H1 (cell line): ENCODE measurements at regions not wholly inside any gene's neighbourhood (a gene's known extent, or its start where the extent isn't known, plus 50 kb on each side); places are given as distances from the start of the nearest gene placed in this dataset.

ENCODE experiments used
- CEBPB ChIP-seq: IDR thresholded peaks from 2 replicates; pipeline ENCODE4 v1.6.1; 2012; ENCODE audit warnings: low read depth, low read length
- CTBP2 ChIP-seq: IDR thresholded peaks from 2 replicates; pipeline ENCODE4 v1.7.0; 2011; ENCODE audit warnings: borderline replicate concordance, mild to moderate bottlenecking, moderate library complexity, mixed read lengths, low read length; ENCODE audit not compliant: insufficient read depth, insufficient read length
- NANOG ChIP-seq: IDR thresholded peaks from 2 replicates; pipeline ENCODE4 v1.6.1; 2011; ENCODE audit warnings: low read length, low read depth, mild to moderate bottlenecking, inconsistent platforms; ENCODE audit not compliant: insufficient read depth, poor library complexity, severe bottlenecking
- SIN3A ChIP-seq, 2 experiments: IDR thresholded peaks in 1 of 2; conservative IDR thresholded peaks in 1 of 2; 2 replicates each; pipeline ENCODE4 v1.6.1; 2011 to 2012; ENCODE audit warnings: low read length in 2 of 2, improper control_type of control experiment in 1 of 2, low read depth in 1 of 2, mild to moderate bottlenecking in 1 of 2
- SP2 ChIP-seq: IDR thresholded peaks from 2 replicates; pipeline ENCODE4 v1.6.1; 2012; ENCODE audit warnings: mild to moderate bottlenecking, low read length, inconsistent platforms
- TF ChIP-seq, protein P1 (sequence below): fragments of 300-600 bp; sonication (generic); IDR thresholded peaks from 2 replicates; pipeline ENCODE4 v1.7.1; 2012; ENCODE audit warnings: low read length, moderate library complexity, mild to moderate bottlenecking, inconsistent platforms; ENCODE audit not compliant: insufficient replicate concordance
- TF ChIP-seq, protein P2 (sequence below): IDR thresholded peaks from 2 replicates; pipeline ENCODE4 v1.6.1; 2012; ENCODE audit warnings: inconsistent platforms
- TF ChIP-seq, protein P3 (sequence below), 3 experiments: IDR thresholded peaks; 1 replicate in 2 of 3; 2 replicates in 1 of 3; pipeline versions ENCODE4 v1.5.1 to v1.6.1; 2011; ENCODE audit warnings: low read length in 3 of 3, mild to moderate bottlenecking in 3 of 3, inconsistent platforms in 2 of 3, low read depth in 1 of 3, moderate library complexity in 1 of 3; ENCODE audit not compliant: insufficient read depth in 1 of 3; ENCODE audit errors: control extremely low read depth in 1 of 3

DNA sequence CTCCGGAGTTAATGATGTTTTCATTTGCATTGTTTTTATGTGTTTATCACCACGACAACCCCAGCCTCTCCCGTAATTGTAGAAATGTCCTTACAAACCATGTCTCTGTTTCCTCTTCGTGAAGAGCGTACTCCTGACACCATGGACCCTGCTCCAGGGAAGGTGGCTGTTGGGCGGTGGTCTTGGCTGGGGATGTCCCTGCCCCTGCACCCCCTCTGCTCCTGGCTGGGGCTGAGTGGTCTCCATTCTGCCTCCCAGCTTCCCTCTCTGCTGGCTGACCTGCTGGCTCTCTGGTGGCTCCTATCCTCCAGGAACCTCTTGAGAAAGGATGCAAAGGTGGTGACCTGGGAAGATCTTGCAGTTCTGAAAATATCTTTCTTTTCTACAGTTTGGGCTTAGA lies 81.1 kb downstream of the ASB1 start (continued):
- TF ChIP-seq, protein P1, sequence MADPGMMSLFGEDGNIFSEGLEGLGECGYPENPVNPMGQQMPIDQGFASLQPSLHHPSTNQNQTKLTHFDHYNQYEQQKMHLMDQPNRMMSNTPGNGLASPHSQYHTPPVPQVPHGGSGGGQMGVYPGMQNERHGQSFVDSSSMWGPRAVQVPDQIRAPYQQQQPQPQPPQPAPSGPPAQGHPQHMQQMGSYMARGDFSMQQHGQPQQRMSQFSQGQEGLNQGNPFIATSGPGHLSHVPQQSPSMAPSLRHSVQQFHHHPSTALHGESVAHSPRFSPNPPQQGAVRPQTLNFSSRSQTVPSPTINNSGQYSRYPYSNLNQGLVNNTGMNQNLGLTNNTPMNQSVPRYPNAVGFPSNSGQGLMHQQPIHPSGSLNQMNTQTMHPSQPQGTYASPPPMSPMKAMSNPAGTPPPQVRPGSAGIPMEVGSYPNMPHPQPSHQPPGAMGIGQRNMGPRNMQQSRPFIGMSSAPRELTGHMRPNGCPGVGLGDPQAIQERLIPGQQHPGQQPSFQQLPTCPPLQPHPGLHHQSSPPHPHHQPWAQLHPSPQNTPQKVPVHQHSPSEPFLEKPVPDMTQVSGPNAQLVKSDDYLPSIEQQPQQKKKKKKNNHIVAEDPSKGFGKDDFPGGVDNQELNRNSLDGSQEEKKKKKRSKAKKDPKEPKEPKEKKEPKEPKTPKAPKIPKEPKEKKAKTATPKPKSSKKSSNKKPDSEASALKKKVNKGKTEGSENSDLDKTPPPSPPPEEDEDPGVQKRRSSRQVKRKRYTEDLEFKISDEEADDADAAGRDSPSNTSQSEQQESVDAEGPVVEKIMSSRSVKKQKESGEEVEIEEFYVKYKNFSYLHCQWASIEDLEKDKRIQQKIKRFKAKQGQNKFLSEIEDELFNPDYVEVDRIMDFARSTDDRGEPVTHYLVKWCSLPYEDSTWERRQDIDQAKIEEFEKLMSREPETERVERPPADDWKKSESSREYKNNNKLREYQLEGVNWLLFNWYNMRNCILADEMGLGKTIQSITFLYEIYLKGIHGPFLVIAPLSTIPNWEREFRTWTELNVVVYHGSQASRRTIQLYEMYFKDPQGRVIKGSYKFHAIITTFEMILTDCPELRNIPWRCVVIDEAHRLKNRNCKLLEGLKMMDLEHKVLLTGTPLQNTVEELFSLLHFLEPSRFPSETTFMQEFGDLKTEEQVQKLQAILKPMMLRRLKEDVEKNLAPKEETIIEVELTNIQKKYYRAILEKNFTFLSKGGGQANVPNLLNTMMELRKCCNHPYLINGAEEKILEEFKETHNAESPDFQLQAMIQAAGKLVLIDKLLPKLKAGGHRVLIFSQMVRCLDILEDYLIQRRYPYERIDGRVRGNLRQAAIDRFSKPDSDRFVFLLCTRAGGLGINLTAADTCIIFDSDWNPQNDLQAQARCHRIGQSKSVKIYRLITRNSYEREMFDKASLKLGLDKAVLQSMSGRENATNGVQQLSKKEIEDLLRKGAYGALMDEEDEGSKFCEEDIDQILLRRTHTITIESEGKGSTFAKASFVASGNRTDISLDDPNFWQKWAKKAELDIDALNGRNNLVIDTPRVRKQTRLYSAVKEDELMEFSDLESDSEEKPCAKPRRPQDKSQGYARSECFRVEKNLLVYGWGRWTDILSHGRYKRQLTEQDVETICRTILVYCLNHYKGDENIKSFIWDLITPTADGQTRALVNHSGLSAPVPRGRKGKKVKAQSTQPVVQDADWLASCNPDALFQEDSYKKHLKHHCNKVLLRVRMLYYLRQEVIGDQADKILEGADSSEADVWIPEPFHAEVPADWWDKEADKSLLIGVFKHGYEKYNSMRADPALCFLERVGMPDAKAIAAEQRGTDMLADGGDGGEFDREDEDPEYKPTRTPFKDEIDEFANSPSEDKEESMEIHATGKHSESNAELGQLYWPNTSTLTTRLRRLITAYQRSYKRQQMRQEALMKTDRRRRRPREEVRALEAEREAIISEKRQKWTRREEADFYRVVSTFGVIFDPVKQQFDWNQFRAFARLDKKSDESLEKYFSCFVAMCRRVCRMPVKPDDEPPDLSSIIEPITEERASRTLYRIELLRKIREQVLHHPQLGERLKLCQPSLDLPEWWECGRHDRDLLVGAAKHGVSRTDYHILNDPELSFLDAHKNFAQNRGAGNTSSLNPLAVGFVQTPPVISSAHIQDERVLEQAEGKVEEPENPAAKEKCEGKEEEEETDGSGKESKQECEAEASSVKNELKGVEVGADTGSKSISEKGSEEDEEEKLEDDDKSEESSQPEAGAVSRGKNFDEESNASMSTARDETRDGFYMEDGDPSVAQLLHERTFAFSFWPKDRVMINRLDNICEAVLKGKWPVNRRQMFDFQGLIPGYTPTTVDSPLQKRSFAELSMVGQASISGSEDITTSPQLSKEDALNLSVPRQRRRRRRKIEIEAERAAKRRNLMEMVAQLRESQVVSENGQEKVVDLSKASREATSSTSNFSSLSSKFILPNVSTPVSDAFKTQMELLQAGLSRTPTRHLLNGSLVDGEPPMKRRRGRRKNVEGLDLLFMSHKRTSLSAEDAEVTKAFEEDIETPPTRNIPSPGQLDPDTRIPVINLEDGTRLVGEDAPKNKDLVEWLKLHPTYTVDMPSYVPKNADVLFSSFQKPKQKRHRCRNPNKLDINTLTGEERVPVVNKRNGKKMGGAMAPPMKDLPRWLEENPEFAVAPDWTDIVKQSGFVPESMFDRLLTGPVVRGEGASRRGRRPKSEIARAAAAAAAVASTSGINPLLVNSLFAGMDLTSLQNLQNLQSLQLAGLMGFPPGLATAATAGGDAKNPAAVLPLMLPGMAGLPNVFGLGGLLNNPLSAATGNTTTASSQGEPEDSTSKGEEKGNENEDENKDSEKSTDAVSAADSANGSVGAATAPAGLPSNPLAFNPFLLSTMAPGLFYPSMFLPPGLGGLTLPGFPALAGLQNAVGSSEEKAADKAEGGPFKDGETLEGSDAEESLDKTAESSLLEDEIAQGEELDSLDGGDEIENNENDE = no peak
- TF ChIP-seq SP2 = no peak
- no peak for TF ChIP-seq SIN3A (conservative IDR thresholded peaks at IDR 0.05 in 1 of 2, IDR thresholded peaks at IDR 0.05 in 1 of 2; ENCODE audit: low read depth in 1 of 2, low read length in 2 of 2)
- TF ChIP-seq, protein P2, sequence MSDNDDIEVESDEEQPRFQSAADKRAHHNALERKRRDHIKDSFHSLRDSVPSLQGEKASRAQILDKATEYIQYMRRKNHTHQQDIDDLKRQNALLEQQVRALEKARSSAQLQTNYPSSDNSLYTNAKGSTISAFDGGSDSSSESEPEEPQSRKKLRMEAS = no peak
- TF ChIP-seq, protein P3, sequence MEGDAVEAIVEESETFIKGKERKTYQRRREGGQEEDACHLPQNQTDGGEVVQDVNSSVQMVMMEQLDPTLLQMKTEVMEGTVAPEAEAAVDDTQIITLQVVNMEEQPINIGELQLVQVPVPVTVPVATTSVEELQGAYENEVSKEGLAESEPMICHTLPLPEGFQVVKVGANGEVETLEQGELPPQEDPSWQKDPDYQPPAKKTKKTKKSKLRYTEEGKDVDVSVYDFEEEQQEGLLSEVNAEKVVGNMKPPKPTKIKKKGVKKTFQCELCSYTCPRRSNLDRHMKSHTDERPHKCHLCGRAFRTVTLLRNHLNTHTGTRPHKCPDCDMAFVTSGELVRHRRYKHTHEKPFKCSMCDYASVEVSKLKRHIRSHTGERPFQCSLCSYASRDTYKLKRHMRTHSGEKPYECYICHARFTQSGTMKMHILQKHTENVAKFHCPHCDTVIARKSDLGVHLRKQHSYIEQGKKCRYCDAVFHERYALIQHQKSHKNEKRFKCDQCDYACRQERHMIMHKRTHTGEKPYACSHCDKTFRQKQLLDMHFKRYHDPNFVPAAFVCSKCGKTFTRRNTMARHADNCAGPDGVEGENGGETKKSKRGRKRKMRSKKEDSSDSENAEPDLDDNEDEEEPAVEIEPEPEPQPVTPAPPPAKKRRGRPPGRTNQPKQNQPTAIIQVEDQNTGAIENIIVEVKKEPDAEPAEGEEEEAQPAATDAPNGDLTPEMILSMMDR (IDR thresholded peaks at IDR 0.05; ENCODE audit: control extremely low read depth in 1 of 3, insufficient read depth in 1 of 3, low read depth in 1 of 3, low read length in 3 of 3) = no peak
- TF ChIP-seq CEBPB = no peak
- TF ChIP-seq NANOG = no peak
- no peak for TF ChIP-seq CTBP2
